ENCODE measurements at regions not wholly inside any gene's neighbourhood (a gene's known extent, or its start where the extent isn't known, plus 50 kb on each side); places are given as distances from the start of the nearest gene placed in this dataset.

- TF ChIP-seq CTCF (IDR thresholded peaks at IDR 0.05; ENCODE audit: low read length), result no peak
- no peak for TF ChIP-seq EZH2 (IDR thresholded peaks at IDR 0.05; ENCODE audit: borderline replicate concordance, low read length)
Observed at GRCh38 chr6:22779062-22779461, 209.7 kb downstream of the HDGFL1 start.

All from OCI-LY1 (cell line).